Hematopoietic multipotent progenitor cell treated with erythropoietin and hydrocortisone succinate and interleukin-3 and kit ligand, for 6 days (in vitro differentiated cells): ENCODE measurements at regions not wholly inside any gene's neighbourhood (a gene's known extent, or its start where the extent isn't known, plus 50 kb on each side); places are given as distances from the start of the nearest gene placed in this dataset.
"Not testable (repeated sequence)": the region's sequence is repeated elsewhere in the genome, so short reads cannot be mapped to it uniquely, and the experiment has no call there.

ENCODE experiments used
- DNase-seq: peaks from one replicate; pipeline ENCODE4 v3.0.0-alpha.2; 2015

- DNase-seq: no peak
Measured at GRCh38 chr6:84916704-84917103, 152.3 kb upstream of the TBX18 start.

- DNase-seq: no peak
Measured at GRCh38 chr6:84912472-84913322, 148.3 kb upstream of the TBX18 start.

DNA sequence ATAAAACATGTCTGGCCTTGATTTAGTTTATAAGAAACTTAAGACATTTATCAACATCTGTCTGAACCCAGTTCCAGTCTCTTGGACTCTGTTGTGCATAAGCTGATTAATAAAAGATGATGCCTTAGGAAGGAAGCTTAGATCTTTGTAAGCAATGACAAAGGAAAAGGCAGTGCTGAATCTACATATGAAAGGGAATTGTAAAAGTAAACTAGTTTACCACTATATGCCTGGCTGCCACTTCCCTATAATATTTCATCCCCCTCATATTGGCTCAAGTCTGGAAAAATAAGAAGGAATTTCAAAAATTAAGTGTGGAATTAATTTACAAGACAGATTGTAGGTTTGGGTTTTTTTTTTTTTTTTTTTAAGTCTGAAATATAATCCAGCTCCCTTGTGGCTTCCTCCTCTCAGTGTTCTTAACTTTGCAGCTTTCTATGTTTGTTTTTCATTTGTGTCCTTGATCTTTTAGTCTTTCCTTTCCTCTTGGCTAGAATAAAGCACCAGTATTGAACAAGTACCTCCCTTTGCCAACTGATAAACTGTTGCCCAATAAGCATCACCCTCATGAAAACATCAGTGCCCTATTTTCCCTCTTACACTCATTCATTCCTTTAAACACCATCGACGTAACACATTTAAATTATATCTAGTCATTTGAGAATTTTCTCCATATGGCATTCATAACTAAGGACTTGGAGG is 146.7 kb upstream of the TBX18 start:
- no peak for DNase-seq

- DNase-seq: no peak
Measured at GRCh38 chr6:84908304-84908904, 144.0 kb upstream of the TBX18 start.

DNA sequence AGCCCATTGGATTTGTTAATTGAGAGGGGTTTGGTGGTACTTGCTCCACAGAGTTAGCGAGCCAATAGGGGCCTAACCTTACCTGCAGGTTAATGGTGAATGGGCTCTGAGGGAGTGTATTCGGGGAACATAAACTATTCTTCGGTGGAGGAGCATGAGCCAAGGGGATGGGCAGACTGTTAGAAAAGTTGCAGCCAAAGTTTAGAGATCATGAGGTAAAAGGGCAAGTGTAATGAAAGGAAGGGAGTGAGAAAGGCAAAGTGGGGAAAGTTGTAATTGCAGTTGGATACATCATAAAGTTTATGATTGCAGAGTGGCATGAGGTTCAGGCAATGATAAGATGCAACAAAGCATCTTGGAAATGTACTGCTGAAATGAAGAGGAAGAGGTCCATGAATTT is 142.1 kb upstream of the TBX18 start:
- DNase-seq: no peak

DNA sequence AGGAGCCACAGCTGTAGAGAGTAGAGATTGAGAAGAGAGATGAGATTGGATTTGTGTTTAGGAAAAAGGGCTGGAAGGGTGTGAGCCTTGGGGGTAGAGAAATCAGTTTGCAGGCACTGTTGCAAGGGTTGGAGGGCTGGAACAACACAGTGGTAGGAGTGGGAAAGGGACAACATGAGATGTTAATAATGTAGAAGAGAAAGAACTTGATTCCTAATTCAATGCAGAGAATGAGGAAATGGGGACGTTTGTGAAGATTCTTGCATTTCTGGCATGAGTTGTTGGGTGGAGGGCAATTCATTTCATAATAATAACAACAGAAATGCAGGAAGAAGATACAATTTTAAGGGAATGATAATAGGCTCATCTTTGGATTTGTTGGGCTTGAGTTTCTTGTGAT is 141.4 kb upstream of the TBX18 start:
- DNase-seq: no peak

- DNase-seq: no peak
Measured at GRCh38 chr6:84902354-84902928, 138.0 kb upstream of the TBX18 start.

DNA sequence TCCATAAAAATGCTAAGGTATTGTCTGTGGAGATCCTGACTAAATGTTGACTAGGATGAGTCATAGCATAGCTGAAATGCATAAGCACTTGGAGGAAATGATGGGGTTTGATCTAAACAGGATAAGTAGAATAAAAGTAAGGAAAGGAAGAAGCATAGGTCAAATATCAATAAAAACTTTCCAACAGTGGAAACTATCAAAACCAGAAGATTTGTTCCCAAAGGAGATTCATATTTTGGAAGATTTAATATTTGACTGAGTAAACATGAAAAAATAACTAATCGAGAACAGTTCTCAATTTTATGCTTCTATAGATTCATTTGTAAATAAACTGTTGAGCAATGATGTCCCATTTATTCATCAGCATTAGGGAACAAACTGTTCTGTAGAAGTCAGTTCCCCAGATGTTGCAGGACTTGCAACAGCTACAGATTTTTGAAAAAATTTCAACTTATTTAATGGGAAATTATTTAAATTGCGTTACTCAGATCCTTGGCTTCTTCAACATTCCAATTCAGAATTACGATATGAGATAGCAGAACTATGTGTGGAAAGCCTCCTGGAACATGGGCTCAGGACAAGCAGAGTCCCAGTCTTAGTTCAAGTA is 133.7 kb upstream of the TBX18 start:
- no peak for DNase-seq

- no peak for DNase-seq
Measured at GRCh38 chr6:84897011-84897410, 132.6 kb upstream of the TBX18 start.

GRCh38 chr6:84892671-84893070 is 128.3 kb upstream of the TBX18 start:
- no peak for DNase-seq

- DNase-seq: no peak
Measured at GRCh38 chr6:84882768-84883766, 118.7 kb upstream of the TBX18 start.

- DNase-seq: not testable (repeated sequence)
Measured at GRCh38 chr6:84879385-84879784, 115.0 kb upstream of the TBX18 start.

DNA sequence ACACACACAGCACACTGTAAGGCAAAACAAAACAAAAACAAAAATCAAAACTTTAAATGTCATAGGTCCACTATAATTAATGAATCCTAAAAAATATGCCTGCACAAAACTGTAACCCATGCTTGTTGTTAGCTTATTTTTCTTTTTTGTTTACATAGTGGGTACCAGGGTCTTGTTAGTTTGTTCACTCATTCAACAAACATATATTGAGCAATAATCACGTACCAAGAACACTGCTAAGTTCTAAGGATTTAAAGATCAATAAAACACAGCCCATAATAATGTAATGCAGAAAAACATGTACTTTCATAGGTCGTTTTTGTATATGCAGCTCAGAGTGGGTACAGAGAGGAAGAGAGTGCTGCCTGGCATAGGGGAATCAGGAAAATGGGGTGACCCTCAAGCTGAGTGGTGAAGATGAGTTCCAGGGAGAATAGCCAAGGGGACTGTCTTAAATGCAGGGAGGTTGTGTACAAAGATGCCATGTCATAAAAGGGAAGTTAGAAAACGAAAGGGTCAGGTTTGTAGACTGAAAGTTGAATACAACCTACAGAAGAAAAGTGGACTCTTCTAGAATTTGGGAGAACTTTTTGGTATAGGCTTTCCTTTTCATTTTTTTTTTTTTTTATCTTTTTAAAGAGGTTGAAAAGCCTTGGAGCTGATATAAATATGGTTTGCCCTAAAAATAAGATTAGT is 113.3 kb upstream of the TBX18 start:
- no peak for DNase-seq

DNA sequence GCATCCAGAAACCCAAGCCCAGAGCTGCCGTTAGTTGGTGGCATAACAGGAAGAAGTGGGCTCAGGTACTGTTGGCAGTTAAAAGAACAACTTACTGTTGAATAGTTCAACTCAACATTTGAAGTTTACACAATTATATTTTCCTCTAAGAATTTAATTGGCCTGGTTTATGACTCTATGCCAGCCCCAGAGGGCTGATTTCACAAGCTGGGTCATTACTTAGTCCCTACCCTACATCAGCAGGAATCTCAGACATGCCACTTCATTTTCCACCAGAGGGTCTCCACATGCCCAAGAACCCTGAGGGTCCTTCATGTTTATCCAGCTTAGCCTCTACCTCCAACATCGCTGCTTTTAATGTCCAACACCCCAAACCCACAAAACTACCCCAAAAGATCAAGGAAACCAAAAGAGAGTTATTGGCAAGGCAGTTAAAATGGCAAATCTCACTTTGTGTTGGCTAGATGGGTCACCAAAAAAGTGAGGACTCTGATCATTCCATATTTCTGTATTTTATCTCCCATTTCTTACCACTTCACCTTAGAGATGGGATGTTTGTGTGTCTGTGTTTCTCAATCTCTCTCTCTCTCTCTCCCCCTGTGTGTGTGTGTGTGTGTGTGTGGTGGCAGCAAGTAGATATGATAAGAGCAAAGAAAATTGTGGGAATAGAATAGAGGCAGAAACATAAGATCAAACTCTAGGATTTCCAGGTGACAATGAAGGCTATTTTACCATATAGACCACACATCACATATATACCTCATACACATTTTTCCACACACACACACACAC is 112.5 kb upstream of the TBX18 start:
- no peak for DNase-seq

DNA sequence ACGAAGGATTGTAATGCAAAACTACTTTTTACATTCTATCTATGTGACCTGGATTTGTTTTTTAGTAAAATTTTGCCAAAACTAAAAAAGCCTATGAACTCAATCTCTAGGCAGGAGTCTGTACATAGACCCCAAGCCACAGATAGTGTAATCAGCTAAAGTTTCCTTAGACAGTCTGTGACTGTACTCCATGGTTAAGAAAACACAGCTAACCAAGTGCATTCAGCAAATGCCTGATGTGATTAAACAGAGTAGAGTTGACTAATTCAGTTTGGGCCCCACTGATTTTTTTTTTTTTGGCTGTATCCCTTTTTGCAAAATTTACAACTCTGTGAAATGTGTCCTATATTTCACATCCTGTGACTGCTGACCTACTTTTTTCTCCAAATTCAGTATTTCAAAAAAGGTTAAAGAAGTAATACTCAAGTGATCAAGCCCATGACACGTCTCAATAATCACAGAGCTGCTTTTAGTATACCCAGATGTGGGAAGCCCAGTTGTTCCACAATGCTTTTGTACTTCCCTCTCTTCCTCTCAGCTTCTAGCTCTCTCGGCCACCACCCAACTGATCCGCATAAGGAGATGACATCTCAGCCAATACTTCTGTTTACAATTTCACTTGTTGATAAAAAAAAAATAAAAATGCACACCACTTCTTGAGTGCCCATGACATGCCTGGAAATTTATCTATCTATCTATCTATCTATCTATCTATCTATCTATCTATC is 108.8 kb upstream of the TBX18 start:
- no peak for DNase-seq

DNA sequence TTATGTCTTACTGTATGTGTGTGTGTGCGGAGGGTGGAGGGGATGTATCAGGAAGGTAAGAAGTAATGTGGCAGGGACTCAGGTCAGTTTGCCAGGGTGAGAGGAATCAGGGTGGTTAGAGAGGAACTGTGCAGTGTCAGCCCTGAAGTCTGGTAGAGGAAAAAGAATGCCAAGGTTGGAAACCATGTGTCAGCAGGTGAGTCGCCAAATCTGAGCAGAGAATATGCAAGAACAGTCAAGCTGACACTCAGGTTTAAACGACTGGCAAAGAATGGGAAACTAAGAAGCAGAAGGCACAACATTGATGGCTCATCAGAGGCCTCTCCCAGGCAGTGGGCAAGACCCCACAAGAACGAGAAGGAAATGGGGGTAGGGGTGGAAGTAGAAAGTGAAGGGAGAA is 107.5 kb upstream of the TBX18 start:
- DNase-seq: no peak

- DNase-seq: no peak
Measured at GRCh38 chr6:84870672-84871071, 106.3 kb upstream of the TBX18 start.

DNA sequence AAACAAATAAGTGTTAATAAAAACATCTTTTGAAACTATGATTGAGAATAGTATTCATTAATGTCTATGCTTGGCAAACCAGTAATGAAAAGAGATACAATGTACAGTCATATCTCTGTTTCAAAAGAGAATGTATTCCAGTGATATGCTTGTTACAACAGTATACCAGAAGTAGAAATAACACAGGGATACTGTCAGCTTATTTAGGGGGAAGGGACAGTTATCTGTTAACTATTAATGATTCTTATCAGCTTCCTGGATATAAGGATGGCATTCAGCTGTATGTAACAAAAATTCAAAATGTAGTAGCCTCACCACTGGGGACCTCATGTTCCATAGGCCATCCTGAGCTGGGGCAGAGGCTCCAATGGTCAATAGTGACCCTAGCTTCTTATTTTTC is 103.8 kb upstream of the TBX18 start:
- no peak for DNase-seq

DNA sequence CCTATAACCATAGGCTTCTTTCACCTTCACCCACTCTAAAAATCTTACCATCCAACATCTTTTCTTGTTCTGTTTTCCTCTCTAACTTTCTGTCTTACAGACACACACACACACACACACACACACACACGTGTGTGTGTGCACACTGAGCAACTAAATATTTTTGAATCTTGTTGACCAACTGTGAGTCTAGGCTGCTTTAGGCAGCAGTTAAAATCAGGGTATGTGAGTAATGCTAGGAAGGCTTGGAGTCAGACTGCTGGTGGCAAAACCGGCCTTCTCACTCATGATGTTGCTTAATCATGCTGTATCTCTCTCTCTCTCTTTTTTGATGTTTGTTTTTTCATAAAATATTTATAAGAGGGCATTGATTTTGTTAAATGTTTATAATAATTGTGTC is 103.1 kb upstream of the TBX18 start:
- DNase-seq: no peak

DNA sequence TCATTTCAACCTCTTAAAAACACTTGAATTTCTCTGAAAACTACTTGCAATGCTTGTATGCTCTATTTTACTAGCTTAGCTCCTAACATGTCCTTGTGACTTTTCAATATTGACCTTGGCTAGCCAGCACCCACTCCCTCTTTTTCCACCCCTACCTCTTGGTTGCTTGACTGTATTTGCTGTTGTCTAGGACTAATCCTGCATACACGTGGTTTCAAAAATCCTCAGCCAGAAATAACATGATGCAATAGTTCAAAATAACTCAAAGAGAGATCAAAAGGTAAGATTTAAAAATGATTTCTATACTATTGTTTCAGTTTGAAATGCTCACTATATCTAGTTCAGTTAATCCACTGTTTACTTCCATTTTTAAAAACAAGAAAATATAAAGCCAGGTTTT is 102.3 kb upstream of the TBX18 start:
- DNase-seq: no peak
